A549 (cell line): ENCODE measurements at regions not wholly inside any gene's neighbourhood (a gene's known extent, or its start where the extent isn't known, plus 50 kb on each side); places are given as distances from the start of the nearest gene placed in this dataset.
"Not testable (repeated sequence)": the region's sequence is repeated elsewhere in the genome, so short reads cannot be mapped to it uniquely, and the experiment has no call there.

Source experiments
- ATAC-seq, 2 experiments: fragments of 200-7000 bp in 1 of 2; fragments of >200 bp in 1 of 2; cut with Nextera tagmentation in 1 of 2; cut with Tn5 transposase in 1 of 2; 3 replicates each; pipeline versions ENCODE4 v1.8.0 to v1.9.1; 2018 to 2020; ENCODE audit warnings: mild to moderate bottlenecking in 1 of 2, moderate library complexity in 1 of 2
- CTCF ChIA-PET: fragments of 300-600 bp; sonication (Branson Sonifier 250); formaldehyde crosslinking; extraction: SDS; loops from one replicate; lab custom pipeline; 2021; ENCODE audit warnings: antibody characterized with exemption, inconsistent platforms; lab: Yijun Ruan, JAX
- POLR2A ChIA-PET: fragments of 350-600 bp; formaldehyde crosslinking; extraction: SDS; loops from one replicate; lab custom pipeline; 2021; ENCODE audit warnings: antibody characterized with exemption, inconsistent platforms; lab: Yijun Ruan, JAX
- DNase-seq, 2 experiments: peaks; one replicate each; pipeline versions ENCODE4 v3.0.0 to v3.0.0-alpha.2; 2011 to 2016; ENCODE audit warnings: low read depth in 1 of 2, low spot score in 1 of 2
- FAIRE-seq: peaks from 2 replicates; lab custom pipeline; 2011; peaks lifted over from hg19 to GRCh38; lab: Jason Lieb, UNC
- H3K27ac ChIP-seq, 2 experiments: fragments of >200 bp; sonication (Bioruptor Twin); formaldehyde crosslinking; 3 replicates each; pipeline ENCODE4 v1.5.1; 2016 to 2017
- H3K4me1 ChIP-seq: fragments of >200 bp; sonication (Bioruptor Twin); formaldehyde crosslinking; 3 replicates; pipeline ENCODE4 v1.6.1; 2016
- H3K4me2 ChIP-seq: fragments of >200 bp; sonication (Bioruptor Twin); formaldehyde crosslinking; 3 replicates; pipeline ENCODE4 v1.6.1; 2016
- H3K4me3 ChIP-seq: fragments of >200 bp; sonication (Bioruptor Twin); formaldehyde crosslinking; 3 replicates; pipeline ENCODE4 v1.5.1; 2016
- H3K9me3 ChIP-seq: fragments of >200 bp; sonication (Bioruptor Twin); formaldehyde crosslinking; 3 replicates; pipeline ENCODE4 v1.6.1; 2016
- BCL3 ChIP-seq: fragments of >200 bp; sonication (Bioruptor Twin); formaldehyde crosslinking; IDR thresholded peaks from 3 replicates; pipeline ENCODE4 v1.6.1; 2016
- CBX2 ChIP-seq: fragments of 200-600 bp; sonication (generic); IDR thresholded peaks from 2 replicates; pipeline ENCODE4 v1.6.1; 2016; ENCODE audit warnings: low read depth, mild to moderate bottlenecking, borderline replicate concordance
- CBX8 ChIP-seq: fragments of 200-600 bp; sonication (generic); IDR thresholded peaks from 2 replicates; pipeline ENCODE4 v1.6.1; 2016
- CHD4 ChIP-seq: fragments of 200-600 bp; sonication (generic); IDR thresholded peaks from 2 replicates; pipeline ENCODE4 v1.6.1; 2016; ENCODE audit warnings: antibody characterized with exemption, mild to moderate bottlenecking, borderline replicate concordance
- EHMT2 ChIP-seq: fragments of 200-600 bp; sonication (generic); IDR thresholded peaks from 2 replicates; pipeline ENCODE4 v1.6.1; 2016; ENCODE audit warnings: antibody characterized with exemption, low read depth, mild to moderate bottlenecking, moderate library complexity
- HDAC2 ChIP-seq: fragments of 200-600 bp; sonication (generic); IDR thresholded peaks from 2 replicates; pipeline ENCODE4 v1.6.1; 2016
- HES2 ChIP-seq: fragments of >200 bp; sonication (Bioruptor Twin); formaldehyde crosslinking; IDR thresholded peaks from 2 replicates; pipeline ENCODE4 v1.6.1; 2016
- HEYL ChIP-seq: fragments of 250-450 bp; sonication (Bioruptor Pico); IDR thresholded peaks from 2 replicates; pipeline ENCODE4 v1.8.0; 2021; ENCODE audit warnings: mild to moderate bottlenecking, moderate library complexity
- HOXA7 ChIP-seq: fragments of 250-450 bp; sonication (Bioruptor Pico); IDR thresholded peaks from 2 replicates; pipeline ENCODE4 v1.5.0; 2020; ENCODE audit warnings: mild to moderate bottlenecking, moderate library complexity
- HOXB13 ChIP-seq: fragments of 250-450 bp; sonication (Bioruptor Pico); IDR thresholded peaks from 2 replicates; pipeline ENCODE4 v1.5.0; 2020; ENCODE audit warnings: low read depth, mild to moderate bottlenecking, moderate library complexity
- JUN ChIP-seq, 2 experiments: fragments of >200 bp; sonication (Bioruptor Twin); formaldehyde crosslinking; IDR thresholded peaks; 2 replicates in 1 of 2; 3 replicates in 1 of 2; pipeline ENCODE4 v1.6.1; 2016 to 2017
- JUNB ChIP-seq: fragments of >200 bp; sonication (Bioruptor Twin); formaldehyde crosslinking; IDR thresholded peaks from 2 replicates; pipeline ENCODE4 v1.6.1; 2016
- MAX ChIP-seq: IDR thresholded peaks from 2 replicates; pipeline ENCODE4 v1.6.1; 2012
- MYC ChIP-seq: IDR thresholded peaks from 2 replicates; pipeline ENCODE4 v1.6.1; 2012; ENCODE audit warnings: mild to moderate bottlenecking, inconsistent platforms, low read length, improper control_type of control experiment, borderline replicate concordance
- PHF8 ChIP-seq: fragments of 200-600 bp; sonication (generic); IDR thresholded peaks from 2 replicates; pipeline ENCODE4 v1.6.1; 2016; ENCODE audit warnings: low read depth, mild to moderate bottlenecking, antibody characterized with exemption, moderate library complexity, borderline replicate concordance
- POLR2AphosphoS2 ChIP-seq: conservative IDR thresholded peaks from 2 replicates; pipeline ENCODE4 v1.6.1; 2012; ENCODE audit warnings: low read length, improper control_type of control experiment, inconsistent platforms
- RFX5 ChIP-seq: fragments of 450-650 bp; IDR thresholded peaks from 2 replicates; pipeline ENCODE4 v1.7.1; 2014; ENCODE audit warnings: antibody characterized with exemption, mild to moderate bottlenecking, moderate library complexity
- RNF2 ChIP-seq: fragments of 200-600 bp; sonication (generic); IDR thresholded peaks from 2 replicates; pipeline ENCODE4 v1.6.1; 2016; ENCODE audit warnings: low read depth, mild to moderate bottlenecking, antibody characterized with exemption, moderate library complexity, borderline replicate concordance
- SREBF2 ChIP-seq: fragments of 450-650 bp; IDR thresholded peaks from 2 replicates; pipeline ENCODE4 v1.6.1; 2014; ENCODE audit warnings: mild to moderate bottlenecking, moderate library complexity
- ZNF302 ChIP-seq: fragments of 250-450 bp; sonication (Bioruptor Pico); IDR thresholded peaks from 2 replicates; pipeline ENCODE4 v1.9.0; 2021; ENCODE audit warnings: inconsistent platforms, mild to moderate bottlenecking, moderate library complexity
- WGBS: methylation state at CpG from one replicate; pipeline ENCODE4 v1.1.6; 2017; ENCODE audit errors: missing lambda C conversion rate; 5-methylcytosine and 5-hydroxymethylcytosine counted together
- TF ChIP-seq, protein P1 (sequence below): fragments of >200 bp; sonication (Bioruptor Twin); formaldehyde crosslinking; IDR thresholded peaks from 3 replicates; pipeline ENCODE4 v1.5.1; 2016
- TF ChIP-seq, protein P2 (sequence below): IDR thresholded peaks from 2 replicates; pipeline ENCODE4 v1.6.1; 2012; ENCODE audit warnings: low read depth, borderline replicate concordance

GRCh38 chr15:77900331-77900963, 177.1 kb downstream of the TBC1D2B start:
- H3K9me3 ChIP-seq, POLR2A ChIA-PET, H3K4me2 ChIP-seq, H3K27ac ChIP-seq, H3K4me3 ChIP-seq, FAIRE-seq, H3K4me1 ChIP-seq, DNase-seq: not testable (repeated sequence)
- ATAC-seq, result peak; percentile 10 to 75; a peak in 3 of 6 replicates
- TF ChIP-seq, protein P1, sequence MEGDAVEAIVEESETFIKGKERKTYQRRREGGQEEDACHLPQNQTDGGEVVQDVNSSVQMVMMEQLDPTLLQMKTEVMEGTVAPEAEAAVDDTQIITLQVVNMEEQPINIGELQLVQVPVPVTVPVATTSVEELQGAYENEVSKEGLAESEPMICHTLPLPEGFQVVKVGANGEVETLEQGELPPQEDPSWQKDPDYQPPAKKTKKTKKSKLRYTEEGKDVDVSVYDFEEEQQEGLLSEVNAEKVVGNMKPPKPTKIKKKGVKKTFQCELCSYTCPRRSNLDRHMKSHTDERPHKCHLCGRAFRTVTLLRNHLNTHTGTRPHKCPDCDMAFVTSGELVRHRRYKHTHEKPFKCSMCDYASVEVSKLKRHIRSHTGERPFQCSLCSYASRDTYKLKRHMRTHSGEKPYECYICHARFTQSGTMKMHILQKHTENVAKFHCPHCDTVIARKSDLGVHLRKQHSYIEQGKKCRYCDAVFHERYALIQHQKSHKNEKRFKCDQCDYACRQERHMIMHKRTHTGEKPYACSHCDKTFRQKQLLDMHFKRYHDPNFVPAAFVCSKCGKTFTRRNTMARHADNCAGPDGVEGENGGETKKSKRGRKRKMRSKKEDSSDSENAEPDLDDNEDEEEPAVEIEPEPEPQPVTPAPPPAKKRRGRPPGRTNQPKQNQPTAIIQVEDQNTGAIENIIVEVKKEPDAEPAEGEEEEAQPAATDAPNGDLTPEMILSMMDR, result peak; percentile 40; the same call in 2 of the 3 replicates
- CTCF ChIA-PET, result interaction anchor here (0.7 to 2.5 kb wide), 6 partner anchors 9 to 35 kb away, joined by 3 to 7 read pairs (median 4); no protein-coding TSS in a partner anchor
- 34% methylated on average over 20 of the region's 24 CpGs for WGBS

GRCh38 chr15:77899776-77900175, 177.7 kb downstream of the TBC1D2B start:
- H3K4me2 ChIP-seq, ATAC-seq, H3K4me3 ChIP-seq, H3K27ac ChIP-seq, H3K4me1 ChIP-seq, FAIRE-seq, H3K9me3 ChIP-seq, POLR2A ChIA-PET, DNase-seq: not testable (repeated sequence)
- 82% methylated on average over 8 of the region's 8 CpGs for WGBS
- CTCF ChIA-PET, result interaction anchor here (1.9 kb wide), 1 partner anchor 10 kb away, joined by 5 read pairs; no protein-coding TSS in a partner anchor

DNA sequence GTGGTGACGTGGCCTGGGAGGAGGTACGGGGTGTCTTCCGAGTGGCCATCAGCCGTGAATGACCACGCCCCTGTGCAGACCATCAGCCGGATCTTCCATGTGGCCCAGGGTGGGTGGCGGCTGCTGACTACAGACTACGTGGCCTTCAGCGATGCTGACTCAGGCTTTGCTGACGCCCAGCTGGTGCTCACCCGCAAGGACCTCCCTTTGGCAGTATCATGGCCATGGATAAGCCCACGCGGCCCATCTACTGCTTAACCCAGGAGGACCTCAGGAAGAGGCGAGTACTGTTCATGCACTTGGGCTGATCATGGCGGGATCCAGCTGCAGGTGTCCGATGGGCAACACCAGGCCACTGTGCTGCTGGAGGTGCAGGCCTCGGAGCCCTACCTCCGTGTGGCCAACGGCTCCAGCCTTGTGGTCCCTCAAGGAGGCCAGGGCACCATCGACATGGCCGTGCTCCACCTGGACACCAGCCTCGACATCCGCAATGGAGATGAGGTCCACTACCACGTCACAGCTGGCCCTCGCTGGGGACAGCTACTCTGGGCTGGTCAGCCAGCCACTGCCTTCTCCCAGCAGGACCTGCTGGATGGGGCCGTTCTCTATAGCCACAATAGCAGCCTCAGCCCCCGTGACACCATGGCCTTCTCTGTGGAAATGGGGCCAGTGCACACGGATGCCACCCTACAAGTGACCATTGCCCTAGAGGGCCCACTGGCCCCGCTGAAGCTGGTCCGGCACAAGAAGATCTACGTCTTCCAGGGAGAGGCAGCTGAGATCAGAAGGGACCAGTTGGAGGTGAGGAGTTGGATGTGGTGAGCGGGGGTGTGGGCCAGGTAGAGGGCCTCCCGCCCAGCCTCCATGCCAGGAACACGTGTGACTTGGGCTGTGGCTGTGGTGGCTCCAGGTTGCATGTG, 178.4 kb downstream of the TBC1D2B start:
- TF ChIP-seq, protein P2, sequence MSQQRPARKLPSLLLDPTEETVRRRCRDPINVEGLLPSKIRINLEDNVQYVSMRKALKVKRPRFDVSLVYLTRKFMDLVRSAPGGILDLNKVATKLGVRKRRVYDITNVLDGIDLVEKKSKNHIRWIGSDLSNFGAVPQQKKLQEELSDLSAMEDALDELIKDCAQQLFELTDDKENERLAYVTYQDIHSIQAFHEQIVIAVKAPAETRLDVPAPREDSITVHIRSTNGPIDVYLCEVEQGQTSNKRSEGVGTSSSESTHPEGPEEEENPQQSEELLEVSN, result no peak
- no peak for TF ChIP-seq BCL3
- Histone ChIP-seq H3K27ac (no peak overlapping the region), H3K9me3 (no peaks in the 10 kb centered on the region), H3K4me3 (no peak overlapping the region), H3K4me2 (no peak overlapping the region), H3K4me1 (no peaks in the 10 kb centered on the region)
- ChIA-PET POLR2A (no interaction called here), CTCF (interaction anchor here (1.8 to 1.9 kb wide), 2 partner anchors 10 to 11 kb away, joined by 5 to 7 read pairs; no protein-coding TSS in a partner anchor)
- no peak for ATAC-seq
- no peak for DNase-seq
- WGBS, result 64% methylated on average over 25 of the region's 34 CpGs
- FAIRE-seq, result no peak

DNA sequence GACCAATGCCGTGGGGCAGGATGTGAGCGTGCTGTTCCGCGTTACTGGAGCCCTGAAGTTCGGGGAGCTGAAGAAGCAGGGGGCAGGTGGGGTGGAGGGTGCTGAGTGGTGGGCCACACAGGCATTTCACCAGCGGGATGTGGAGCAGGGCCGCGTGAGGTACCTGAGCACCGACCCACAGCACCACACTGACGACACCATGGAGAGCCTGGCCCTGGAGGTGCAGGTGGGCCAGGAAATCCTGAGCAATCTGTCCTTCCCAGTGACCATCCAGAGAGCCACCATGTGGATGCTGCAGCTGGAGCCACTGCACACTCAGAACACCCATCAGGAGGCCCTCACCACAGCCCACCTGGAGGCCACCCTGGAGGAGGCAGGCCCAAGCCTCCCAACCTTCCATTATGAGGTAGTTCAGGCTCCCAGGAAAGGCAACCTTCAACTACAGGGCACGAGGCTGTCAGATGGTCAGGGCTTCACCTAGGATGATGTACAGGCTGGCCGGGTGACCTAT, 179.6 kb downstream of the TBC1D2B start:
- TF ChIP-seq CBX2 (no peak), JUNB (no peak), HOXA7 (CRISPR knock-in tag) (no peak), ZNF302 (CRISPR knock-in tag) (no peak), JUN (IDR thresholded peaks at IDR 0.05) (no peak), RFX5 (no peak), RNF2 (no peak), HEYL (CRISPR knock-in tag) (no peak), CHD4 (no peak), HES2 (no peak), HOXB13 (CRISPR knock-in tag) (no peak), PHF8 (no peak), EHMT2 (no peak), POLR2AphosphoS2 (no peak), MAX (no peak), SREBF2 (no peak), MYC (no peak), HDAC2 (no peak), CBX8 (no peak)
- TF ChIP-seq, protein P2, result no peak
- ChIA-PET POLR2A (no interaction called here), CTCF (interaction anchor here (0.8 to 1.8 kb wide), 2 partner anchors 12 to 61 kb away, joined by 3 to 7 read pairs; no protein-coding TSS in a partner anchor)
- WGBS, result 90% methylated on average over 11 of the region's 12 CpGs
- FAIRE-seq, result no peak
- Histone ChIP-seq H3K4me1 (no peaks in the 10 kb centered on the region), H3K4me2 (no peak overlapping the region), H3K27ac (no peak overlapping the region), H3K9me3 (no peaks in the 10 kb centered on the region), H3K4me3 (no peak overlapping the region)
- no peak for DNase-seq
- ATAC-seq, result no peak
